Gastrocnemius medialis (tissue), 4 donors: ENCODE measurements at regions not wholly inside any gene's neighbourhood (a gene's known extent, or its start where the extent isn't known, plus 50 kb on each side); places are given as distances from the start of the nearest gene placed in this dataset.

Experiments
- CTCF ChIP-seq, 5 experiments: fragments of 450-650 bp in 3 of 5; fragments of 200-600 bp in 2 of 5; sonication (generic) in 2 of 5; IDR thresholded peaks in 4 of 5; conservative IDR thresholded peaks in 1 of 5; 1 replicate in 4 of 5; 2 replicates in 1 of 5; pipeline ENCODE4 v1.5.1; 2016 to 2019; ENCODE audit warnings: antibody characterized with exemption in 5 of 5, mild to moderate bottlenecking in 3 of 5, moderate library complexity in 3 of 5
- POLR2A ChIP-seq, 2 donors: fragments of 450-650 bp; IDR thresholded peaks; one replicate each; pipeline ENCODE4 v1.6.1; 2017; ENCODE audit warnings: antibody characterized with exemption in 2 of 2, mild to moderate bottlenecking in 2 of 2, moderate library complexity in 2 of 2

GRCh38 chr19:16024266-16025107 is 51.8 kb upstream of the TPM4 start:
- TF ChIP-seq CTCF (IDR thresholded peaks at IDR 0.05 in 4 of 5, conservative IDR thresholded peaks at IDR 0.05 in 1 of 5) (no peak), POLR2A (IDR thresholded peaks at IDR 0.05) (no peak)
